Kidney (tissue), 13 donors: ENCODE measurements at regions not wholly inside any gene's neighbourhood (a gene's known extent, or its start where the extent isn't known, plus 50 kb on each side); places are given as distances from the start of the nearest gene placed in this dataset.

Experiments used
- DNase-seq, 5 donors: peaks; one replicate each; pipeline ENCODE4 v3.0.0-alpha.2; 2013 to 2020
- FAIRE-seq: peaks from 2 replicates; lab custom pipeline; 2012; peaks lifted over from hg19 to GRCh38; lab: Jason Lieb, UNC
- H3K27ac ChIP-seq, 2 donors: one replicate each; pipeline ENCODE4 v1.7.0; 2013; ENCODE audit warnings: low read depth in 2 of 2, low read length in 2 of 2, inconsistent platforms in 1 of 2
- H3K27me3 ChIP-seq: one replicate; pipeline ENCODE4 v1.7.1; 2013; ENCODE audit warnings: low read length, inconsistent platforms; ENCODE audit not compliant: control insufficient read depth, insufficient read depth
- H3K36me3 ChIP-seq, 3 donors: one replicate each; pipeline versions ENCODE4 v1.7.0 to v1.7.1; 2013; ENCODE audit warnings: low read length in 3 of 3, control low read depth in 1 of 3, inconsistent platforms in 1 of 3; ENCODE audit not compliant: insufficient read depth in 3 of 3, control insufficient read depth in 2 of 3
- H3K4me1 ChIP-seq, 3 donors: one replicate each; pipeline versions ENCODE4 v1.7.0 to v1.7.1; 2013; ENCODE audit warnings: low read length in 3 of 3, inconsistent platforms in 1 of 3, low read depth in 1 of 3; ENCODE audit not compliant: control insufficient read depth in 2 of 3, insufficient read depth in 2 of 3
- H3K4me3 ChIP-seq, 3 donors: one replicate each; pipeline versions ENCODE4 v1.7.0 to v1.8.1; 2013; ENCODE audit warnings: low read length in 3 of 3, control low read depth in 1 of 3, inconsistent platforms in 1 of 3
- H3K9ac ChIP-seq, 3 donors: one replicate each; pipeline versions ENCODE4 v1.7.0 to v1.7.1; 2013; ENCODE audit warnings: low read length in 3 of 3, control low read depth in 1 of 3, inconsistent platforms in 1 of 3
- H3K9me3 ChIP-seq, 3 donors: one replicate each; pipeline versions ENCODE4 v1.7.0 to v1.7.1; 2013; ENCODE audit warnings: low read length in 3 of 3, control low read depth in 1 of 3, inconsistent platforms in 1 of 3; ENCODE audit not compliant: control insufficient read depth in 2 of 3, insufficient read depth in 1 of 3
- intact Hi-C: fragments of 100-400 bp; cut with DNase I; formaldehyde crosslinking; loops from one replicate; pipeline ENCODE4 v1.11.1; 2022
- TF ChIP-seq, protein P1 (sequence below): IDR thresholded peaks from 3 replicates; pipeline ENCODE4 v1.5.1; 2012; ENCODE audit warnings: mild to moderate bottlenecking, moderate library complexity, borderline replicate concordance; ENCODE audit not compliant: insufficient read depth; ENCODE audit errors: extremely low read depth
- donor health status: control.
- donor health status: control.
- donor health status: control.
- donor health status: control.
- donor health status: control.
- donor health status: DM: yes; HTN: yes; CAD: no.
- donor health status: Normal renal cell carcinoma (clear cell type).

DNA sequence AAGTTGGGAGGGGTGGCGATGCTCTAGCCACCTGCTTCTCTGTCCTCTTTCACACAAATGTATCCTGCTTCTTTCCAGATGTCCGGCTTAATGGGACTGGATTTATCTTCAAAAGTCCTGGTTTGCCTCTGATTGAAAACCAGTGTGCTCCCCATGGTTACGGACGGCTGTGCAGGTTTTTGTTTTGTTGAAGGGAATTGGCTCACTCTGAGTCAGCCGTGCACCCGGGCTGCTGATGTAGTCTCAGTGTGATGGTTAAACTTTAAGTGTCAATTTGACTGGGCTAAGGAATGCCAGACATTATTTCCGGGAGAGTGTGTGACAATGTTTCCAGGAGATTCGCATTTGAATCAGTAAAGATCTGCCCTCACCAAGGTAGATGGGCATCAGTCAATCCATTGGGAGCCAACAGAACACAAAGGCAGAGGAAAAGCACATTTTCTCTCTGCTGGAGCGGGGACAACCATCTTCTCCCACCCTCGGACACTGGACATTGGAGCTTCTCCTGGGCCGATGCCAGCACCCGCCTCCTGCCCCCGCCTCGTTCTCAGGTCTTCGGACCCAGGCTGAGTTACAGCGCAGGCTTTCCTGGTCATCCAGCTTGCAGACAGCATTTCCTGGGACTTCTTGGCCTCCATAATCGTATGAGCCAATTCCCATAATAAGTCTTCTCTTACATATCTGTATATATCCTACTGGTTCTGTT lies 126.9 kb upstream of the TNRC6C start:
- Histone ChIP-seq H3K9ac (no peak overlapping the region), H3K4me1 (peaks cover 0 to 20% (median 9%) of the 10 kb centered on the region in 3 donors), H3K9me3 (no peaks in the 10 kb centered on the region), H3K36me3 (no peaks in the 10 kb centered on the region), H3K27ac (peak overlapping the region in 1 of 2 donors; percentile 66), H3K4me3 (no peak overlapping the region), H3K27me3 (no peaks in the 10 kb centered on the region)
- no peak for FAIRE-seq
- no peak for DNase-seq
- intact Hi-C loops = no loop called here
- TF ChIP-seq, protein P1, sequence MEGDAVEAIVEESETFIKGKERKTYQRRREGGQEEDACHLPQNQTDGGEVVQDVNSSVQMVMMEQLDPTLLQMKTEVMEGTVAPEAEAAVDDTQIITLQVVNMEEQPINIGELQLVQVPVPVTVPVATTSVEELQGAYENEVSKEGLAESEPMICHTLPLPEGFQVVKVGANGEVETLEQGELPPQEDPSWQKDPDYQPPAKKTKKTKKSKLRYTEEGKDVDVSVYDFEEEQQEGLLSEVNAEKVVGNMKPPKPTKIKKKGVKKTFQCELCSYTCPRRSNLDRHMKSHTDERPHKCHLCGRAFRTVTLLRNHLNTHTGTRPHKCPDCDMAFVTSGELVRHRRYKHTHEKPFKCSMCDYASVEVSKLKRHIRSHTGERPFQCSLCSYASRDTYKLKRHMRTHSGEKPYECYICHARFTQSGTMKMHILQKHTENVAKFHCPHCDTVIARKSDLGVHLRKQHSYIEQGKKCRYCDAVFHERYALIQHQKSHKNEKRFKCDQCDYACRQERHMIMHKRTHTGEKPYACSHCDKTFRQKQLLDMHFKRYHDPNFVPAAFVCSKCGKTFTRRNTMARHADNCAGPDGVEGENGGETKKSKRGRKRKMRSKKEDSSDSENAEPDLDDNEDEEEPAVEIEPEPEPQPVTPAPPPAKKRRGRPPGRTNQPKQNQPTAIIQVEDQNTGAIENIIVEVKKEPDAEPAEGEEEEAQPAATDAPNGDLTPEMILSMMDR = no peak

DNA sequence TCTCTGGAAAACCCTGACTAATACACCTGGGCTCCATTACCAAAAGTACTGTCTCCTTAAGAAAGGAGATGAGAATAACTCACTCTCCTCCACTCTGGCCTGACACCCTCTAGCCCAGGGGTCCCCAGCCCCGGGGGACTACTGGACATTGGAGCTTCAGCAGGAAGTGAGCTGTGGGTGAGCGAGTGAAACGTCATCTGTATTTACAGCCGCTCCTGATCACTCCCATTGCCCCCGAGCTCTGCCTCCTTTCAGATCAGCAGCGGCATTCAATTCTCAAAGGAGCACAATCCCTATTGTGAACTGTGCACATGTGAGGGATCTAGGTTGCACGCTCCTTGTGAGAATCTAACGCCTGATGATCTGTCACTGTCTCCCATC lies 126.3 kb upstream of the TNRC6C start:
- no peak overlapping the region for H3K27ac ChIP-seq
- FAIRE-seq (no peak), DNase-seq (no peak)
- intact Hi-C loops = no loop called here
- H3K36me3 ChIP-seq = no peaks in the 10 kb centered on the region
- no peaks in the 10 kb centered on the region for H3K9me3 ChIP-seq
- no peaks in the 10 kb centered on the region for H3K27me3 ChIP-seq
- H3K4me1 ChIP-seq = peaks cover 0 to 20% (median 9%) of the 10 kb centered on the region in 3 donors
- H3K9ac ChIP-seq = no peak overlapping the region
- TF ChIP-seq, protein P1 = no peak
- H3K4me3 ChIP-seq = no peak overlapping the region

DNA sequence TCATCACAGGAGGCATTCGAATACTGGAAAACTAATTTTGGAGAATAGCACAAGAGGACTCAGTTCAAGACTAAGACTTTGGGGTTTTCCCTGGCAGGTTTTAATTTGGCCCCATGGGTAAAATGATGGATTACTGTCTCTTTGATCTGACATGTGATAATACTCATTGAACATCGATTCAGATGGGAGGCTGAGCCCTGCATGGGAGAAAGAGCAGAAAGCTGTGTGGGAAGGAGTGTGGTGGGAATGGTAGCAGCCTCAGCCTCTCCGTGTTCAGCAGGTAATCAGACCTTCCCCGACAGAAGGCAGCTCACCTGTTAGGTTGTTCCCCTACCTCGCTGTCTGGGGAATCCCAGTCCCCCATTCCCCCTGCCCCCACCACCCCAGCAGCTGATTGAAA lies 124.7 kb upstream of the TNRC6C start:
- TF ChIP-seq, protein P1 = no peak
- H3K36me3 ChIP-seq = no peaks in the 10 kb centered on the region
- intact Hi-C loops = no loop called here
- DNase-seq (no peak), FAIRE-seq (no peak)
- H3K4me1 ChIP-seq = peaks cover 0 to 20% (median 9%) of the 10 kb centered on the region in 3 donors
- no peak overlapping the region for H3K9ac ChIP-seq
- no peak overlapping the region for H3K4me3 ChIP-seq
- no peak overlapping the region for H3K27ac ChIP-seq
- H3K27me3 ChIP-seq = no peaks in the 10 kb centered on the region
- no peaks in the 10 kb centered on the region for H3K9me3 ChIP-seq
